GM19240 (cell line): ENCODE measurements at regions not wholly inside any gene's neighbourhood (a gene's known extent, or its start where the extent isn't known, plus 50 kb on each side); places are given as distances from the start of the nearest gene placed in this dataset.

ENCODE experiments used
- DNase-seq: peaks from one replicate; pipeline ENCODE4 v3.0.0; 2011; ENCODE audit warnings: low spot score; ENCODE audit not compliant: insufficient read length

GRCh38 chr19:31976775-31977536 lies 368.5 kb upstream of the ZNF507 start:
- no peak for DNase-seq

- DNase-seq: no peak
Measured at GRCh38 chr19:31979362-31979761, 366.0 kb upstream of the ZNF507 start.

GRCh38 chr19:31979949-31980670 lies 365.3 kb upstream of the ZNF507 start:
- no peak for DNase-seq

- DNase-seq: no peak
Measured at GRCh38 chr19:31980796-31981195, 364.6 kb upstream of the ZNF507 start.

GRCh38 chr19:31981545-31981944 lies 363.9 kb upstream of the ZNF507 start:
- DNase-seq: no peak

GRCh38 chr19:31983647-31984046 lies 361.8 kb upstream of the ZNF507 start:
- DNase-seq: no peak

GRCh38 chr19:31985001-31985605 lies 360.3 kb upstream of the ZNF507 start:
- no peak for DNase-seq

GRCh38 chr19:31986951-31987350 lies 358.5 kb upstream of the ZNF507 start:
- no peak for DNase-seq

GRCh38 chr19:31988256-31988655 lies 357.2 kb upstream of the ZNF507 start:
- no peak for DNase-seq

- DNase-seq: no peak
Measured at GRCh38 chr19:31991984-31992655, 353.3 kb upstream of the ZNF507 start.

GRCh38 chr19:31992750-31993149 lies 352.7 kb upstream of the ZNF507 start:
- no peak for DNase-seq

GRCh38 chr19:31995546-31995945 lies 349.9 kb upstream of the ZNF507 start:
- no peak for DNase-seq

- DNase-seq: no peak
Measured at GRCh38 chr19:32010071-32010470, 335.3 kb upstream of the ZNF507 start.

GRCh38 chr19:32012206-32012605 lies 333.2 kb upstream of the ZNF507 start:
- no peak for DNase-seq

GRCh38 chr19:32012886-32013631 lies 332.4 kb upstream of the ZNF507 start:
- DNase-seq: no peak

- no peak for DNase-seq
Measured at GRCh38 chr19:32017176-32017953, 328.0 kb upstream of the ZNF507 start.

- no peak for DNase-seq
Measured at GRCh38 chr19:32018014-32018413, 327.4 kb upstream of the ZNF507 start.

- DNase-seq: no peak
Measured at GRCh38 chr19:32020538-32020937, 324.9 kb upstream of the ZNF507 start.

GRCh38 chr19:32022044-32022640 lies 323.3 kb upstream of the ZNF507 start:
- DNase-seq: no peak
